ENCODE measurements at regions not wholly inside any gene's neighbourhood (a gene's known extent, or its start where the extent isn't known, plus 50 kb on each side); places are given as distances from the start of the nearest gene placed in this dataset.
A peak's percentile ranks its signal among the peaks of the same experiment; 100 is the strongest.

- no peaks in the 10 kb centered on the region for H3K9me3 Mint-ChIP-seq
- DNase-seq: no peak
- peaks cover 3% of the 10 kb centered on the region for H3K27me3 Mint-ChIP-seq (ENCODE audit: low read depth)
- ATAC-seq: no peak
- H3K36me3 Mint-ChIP-seq (ENCODE audit: insufficient read depth): no peaks in the 10 kb centered on the region
- peaks cover 11% of the 10 kb centered on the region for H3K4me1 Mint-ChIP-seq (ENCODE audit: low read depth)
- no peak overlapping the region for H3K4me3 Mint-ChIP-seq
Observed at GRCh38 chr6:142669471-142670351, 275.3 kb downstream of the HIVEP2 start.

DNA sequence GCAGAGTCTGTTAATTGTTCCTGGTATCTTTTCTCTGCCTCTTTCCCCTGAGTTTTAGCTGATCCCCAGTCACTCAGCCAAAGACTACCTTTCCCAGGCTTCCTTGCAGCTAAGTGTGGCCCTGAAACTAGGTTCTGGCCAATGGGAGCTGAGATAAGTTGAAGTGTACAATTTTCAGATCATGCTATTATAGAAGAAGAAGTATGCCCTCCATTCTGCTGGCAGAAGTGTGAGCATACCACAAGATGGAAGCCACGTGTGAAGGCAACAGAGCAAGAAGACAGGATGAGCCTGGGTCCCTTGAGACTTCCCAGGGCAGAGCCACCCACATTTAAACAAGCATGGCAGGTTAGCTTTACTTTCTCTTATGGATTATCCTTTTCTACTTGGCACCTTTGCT is 273.2 kb downstream of the HIVEP2 start:
- peaks cover 7% of the 10 kb centered on the region for H3K4me1 Mint-ChIP-seq (ENCODE audit: low read depth)
- H3K9me3 Mint-ChIP-seq: no peaks in the 10 kb centered on the region
- DNase-seq: no peak
- peaks cover 8% of the 10 kb centered on the region for H3K27me3 Mint-ChIP-seq (ENCODE audit: low read depth)
- no peak for ATAC-seq
- no peak overlapping the region for H3K4me3 Mint-ChIP-seq
- H3K36me3 Mint-ChIP-seq (ENCODE audit: insufficient read depth): no peaks in the 10 kb centered on the region

DNA sequence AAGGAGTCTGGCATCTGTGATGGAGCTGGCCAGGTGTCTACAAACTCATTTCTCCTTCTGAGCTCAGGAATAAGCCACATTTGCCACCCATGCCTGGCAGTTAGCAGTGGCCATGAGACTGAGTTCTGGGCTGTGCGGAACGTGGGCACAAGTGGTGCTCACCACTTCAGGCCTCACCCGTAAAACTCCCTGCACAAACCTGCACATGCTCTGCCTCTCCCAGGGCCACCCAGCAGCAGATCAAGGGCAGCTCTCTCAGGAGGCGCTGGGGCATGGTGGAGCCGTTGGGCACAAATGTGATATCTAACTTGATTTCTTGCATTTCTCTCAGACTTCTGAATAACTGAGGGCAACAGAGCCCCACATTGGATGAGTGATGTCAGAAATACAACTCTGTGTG is 269.5 kb downstream of the HIVEP2 start:
- Mint-ChIP-seq H3K36me3 (ENCODE audit: insufficient read depth) (no peaks in the 10 kb centered on the region), H3K4me1 (ENCODE audit: low read depth) (peaks cover 8% of the 10 kb centered on the region), H3K27me3 (ENCODE audit: low read depth) (peaks cover 11% of the 10 kb centered on the region), H3K9me3 (no peaks in the 10 kb centered on the region), H3K4me3 (no peak overlapping the region)
- no peak for ATAC-seq
- DNase-seq: no peak

DNA sequence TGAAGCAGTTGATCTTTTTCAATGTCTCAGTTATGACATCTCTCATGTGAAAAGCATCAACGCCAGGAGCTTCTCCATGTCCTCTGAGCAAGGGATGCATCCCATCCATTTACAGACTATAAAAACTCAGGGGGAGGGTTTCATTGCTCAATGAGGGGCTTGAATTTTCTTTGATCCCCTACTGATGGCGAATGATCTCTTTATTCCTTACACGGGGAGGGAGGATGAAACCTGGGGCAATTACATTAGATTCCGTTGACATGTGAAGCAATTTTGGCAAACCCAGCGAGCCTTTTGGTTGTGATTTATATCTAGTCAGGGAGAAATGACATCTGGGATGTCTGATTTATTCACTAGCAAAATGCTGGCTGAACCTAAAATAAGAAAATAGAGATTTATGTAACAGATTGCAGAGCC is 268.9 kb downstream of the HIVEP2 start:
- ATAC-seq: no peak
- peaks cover 10% of the 10 kb centered on the region for H3K4me1 Mint-ChIP-seq (ENCODE audit: low read depth)
- peaks cover 11% of the 10 kb centered on the region for H3K27me3 Mint-ChIP-seq (ENCODE audit: low read depth)
- H3K9me3 Mint-ChIP-seq: no peaks in the 10 kb centered on the region
- no peak for DNase-seq
- no peaks in the 10 kb centered on the region for H3K36me3 Mint-ChIP-seq (ENCODE audit: insufficient read depth)
- H3K4me3 Mint-ChIP-seq: no peak overlapping the region

DNA sequence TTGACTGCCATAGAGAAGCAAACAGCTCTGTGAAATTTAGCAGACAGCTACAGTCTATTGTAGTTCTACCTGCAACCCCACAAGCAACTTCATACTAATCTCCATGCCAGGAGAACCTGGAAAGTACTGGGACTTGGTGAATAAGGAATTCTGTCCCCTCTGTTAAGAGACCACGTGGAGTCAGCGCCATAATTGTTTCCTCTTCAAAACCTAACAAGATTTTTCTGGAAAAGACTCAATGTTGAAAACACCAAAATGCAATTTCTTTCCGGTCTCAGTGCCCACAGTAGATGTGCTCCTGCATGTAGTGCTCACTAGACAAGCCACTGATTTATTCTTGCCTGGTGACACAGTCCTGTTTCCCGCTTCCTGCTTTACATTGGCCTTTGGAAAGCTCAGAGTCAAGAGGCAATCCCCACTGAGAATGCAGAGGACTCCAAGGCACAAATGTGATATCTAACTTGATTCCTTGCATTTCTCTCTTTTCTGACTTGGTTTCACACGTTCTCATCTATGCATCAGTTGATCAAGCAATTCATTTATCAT is 268.3 kb downstream of the HIVEP2 start:
- no peak for ATAC-seq
- Mint-ChIP-seq H3K36me3 (ENCODE audit: insufficient read depth) (no peaks in the 10 kb centered on the region), H3K9me3 (no peaks in the 10 kb centered on the region), H3K27me3 (ENCODE audit: low read depth) (peaks cover 13% of the 10 kb centered on the region), H3K4me3 (no peak overlapping the region), H3K4me1 (ENCODE audit: low read depth) (peaks cover 12% of the 10 kb centered on the region)
- no peak for DNase-seq

GRCh38 chr6:142679907-142680700 is 264.9 kb downstream of the HIVEP2 start:
- Mint-ChIP-seq H3K36me3 (ENCODE audit: insufficient read depth) (peaks cover 1% of the 10 kb centered on the region), H3K4me3 (no peak overlapping the region), H3K27me3 (ENCODE audit: low read depth) (peaks cover 10% of the 10 kb centered on the region), H3K9me3 (no peaks in the 10 kb centered on the region), H3K4me1 (ENCODE audit: low read depth) (peaks cover 10% of the 10 kb centered on the region)
- peak; percentile 88 to 89 for ATAC-seq
- DNase-seq: peak; percentile 31

- H3K4me1 Mint-ChIP-seq (ENCODE audit: low read depth): peaks cover 14% of the 10 kb centered on the region
- DNase-seq (no peak), ATAC-seq (no peak)
- H3K27me3 Mint-ChIP-seq (ENCODE audit: low read depth): peaks cover 6% of the 10 kb centered on the region
- H3K4me3 Mint-ChIP-seq: no peak overlapping the region
- no peaks in the 10 kb centered on the region for H3K9me3 Mint-ChIP-seq
- peaks cover 1% of the 10 kb centered on the region for H3K36me3 Mint-ChIP-seq (ENCODE audit: insufficient read depth)
Observed at GRCh38 chr6:142681099-142681498, 263.9 kb downstream of the HIVEP2 start.

DNA sequence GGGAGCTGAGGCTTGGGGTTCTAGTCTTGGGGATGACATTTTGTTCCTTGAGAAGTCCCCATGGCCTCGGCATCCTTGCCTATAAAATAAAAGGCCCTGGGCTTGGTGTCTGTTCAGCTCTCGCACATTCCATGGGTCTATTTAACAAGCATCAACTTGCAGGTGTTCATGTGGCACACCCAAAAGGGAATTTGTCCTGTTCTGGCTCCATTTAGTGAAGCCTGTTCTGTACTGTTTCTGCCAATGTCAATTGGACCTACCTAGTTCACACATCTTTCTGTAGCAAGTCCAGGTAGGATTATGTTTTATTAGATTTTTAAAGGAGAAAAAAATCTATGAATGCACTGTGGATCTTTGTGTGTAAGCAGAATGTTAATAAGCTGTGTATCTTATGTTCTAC is 262.0 kb downstream of the HIVEP2 start:
- peaks cover 2% of the 10 kb centered on the region for H3K27me3 Mint-ChIP-seq (ENCODE audit: low read depth)
- H3K36me3 Mint-ChIP-seq (ENCODE audit: insufficient read depth): peaks cover 1% of the 10 kb centered on the region
- H3K9me3 Mint-ChIP-seq: no peaks in the 10 kb centered on the region
- no peak overlapping the region for H3K4me3 Mint-ChIP-seq
- ATAC-seq (no peak), DNase-seq (no peak)
- H3K4me1 Mint-ChIP-seq (ENCODE audit: low read depth): peaks cover 19% of the 10 kb centered on the region

- Mint-ChIP-seq H3K4me1 (ENCODE audit: low read depth) (peaks cover 19% of the 10 kb centered on the region), H3K36me3 (ENCODE audit: insufficient read depth) (peaks cover 1% of the 10 kb centered on the region), H3K9me3 (no peaks in the 10 kb centered on the region), H3K4me3 (no peak overlapping the region), H3K27me3 (ENCODE audit: low read depth) (peaks cover 2% of the 10 kb centered on the region)
- ATAC-seq: no peak
- DNase-seq: no peak
Observed at GRCh38 chr6:142683714-142684141, 261.2 kb downstream of the HIVEP2 start.

DNA sequence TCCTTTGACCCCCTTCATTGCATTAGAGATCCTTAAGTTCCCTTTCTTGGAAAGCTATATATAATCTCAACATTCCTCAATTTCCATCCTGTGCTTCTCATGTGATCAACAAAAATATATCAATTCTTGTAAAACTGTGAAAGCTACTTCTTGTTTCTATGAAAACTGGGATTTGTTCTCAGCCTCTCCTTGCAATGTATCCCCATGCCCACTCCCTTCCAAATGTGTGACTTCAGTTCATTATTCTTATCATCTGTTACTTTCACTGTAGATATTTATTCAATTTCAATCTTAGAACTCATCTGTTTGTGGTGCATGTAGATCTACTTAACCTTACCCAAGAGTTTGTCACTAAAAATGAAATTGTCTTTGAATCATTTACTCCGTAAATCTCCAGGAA is 260.6 kb downstream of the HIVEP2 start:
- H3K36me3 Mint-ChIP-seq (ENCODE audit: insufficient read depth): peaks cover 1% of the 10 kb centered on the region
- peaks cover 2% of the 10 kb centered on the region for H3K27me3 Mint-ChIP-seq (ENCODE audit: low read depth)
- H3K9me3 Mint-ChIP-seq: no peaks in the 10 kb centered on the region
- ATAC-seq (no peak), DNase-seq (no peak)
- H3K4me1 Mint-ChIP-seq (ENCODE audit: low read depth): peaks cover 19% of the 10 kb centered on the region
- H3K4me3 Mint-ChIP-seq: no peak overlapping the region

DNA sequence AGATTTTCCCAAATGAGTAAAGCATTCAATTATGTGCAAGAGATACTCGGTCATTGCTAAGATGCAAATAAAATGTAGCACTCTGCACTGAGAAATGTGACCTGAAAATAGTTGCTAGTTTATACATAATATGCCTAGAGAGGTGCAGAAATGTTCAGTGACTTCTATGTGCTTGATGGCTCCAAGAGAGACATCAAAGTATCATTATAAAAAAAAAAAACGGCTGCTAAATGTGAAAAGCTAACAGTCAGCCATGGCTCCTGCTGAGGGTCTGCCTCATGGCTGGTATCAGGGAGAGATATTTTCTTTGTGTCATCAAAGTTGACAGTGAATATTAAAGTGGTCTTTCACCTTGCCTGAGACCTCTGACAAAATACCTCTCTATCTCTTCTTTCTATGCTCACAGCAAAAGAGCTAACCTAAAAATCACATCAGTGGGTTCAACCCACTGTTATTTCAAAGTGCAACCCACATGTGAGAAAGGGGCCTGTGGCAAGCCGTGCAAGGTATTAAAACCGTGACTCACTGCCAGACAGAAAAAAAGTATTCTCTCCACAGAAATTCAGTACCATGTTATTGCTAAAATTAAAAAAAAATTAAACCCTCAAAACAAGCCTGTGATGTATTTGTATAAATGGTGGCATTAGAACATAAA is 259.0 kb downstream of the HIVEP2 start:
- DNase-seq: no peak
- Mint-ChIP-seq H3K36me3 (ENCODE audit: insufficient read depth) (peaks cover 1% of the 10 kb centered on the region), H3K4me1 (ENCODE audit: low read depth) (peaks cover 11% of the 10 kb centered on the region), H3K4me3 (no peak overlapping the region), H3K27me3 (ENCODE audit: low read depth) (peaks cover 2% of the 10 kb centered on the region), H3K9me3 (no peaks in the 10 kb centered on the region)
- peak; percentile 85 to 88 for ATAC-seq

- Mint-ChIP-seq H3K36me3 (ENCODE audit: insufficient read depth) (peaks cover 1% of the 10 kb centered on the region), H3K9me3 (no peaks in the 10 kb centered on the region), H3K27me3 (ENCODE audit: low read depth) (peaks cover 2% of the 10 kb centered on the region), H3K4me1 (ENCODE audit: low read depth) (peaks cover 9% of the 10 kb centered on the region), H3K4me3 (no peak overlapping the region)
- DNase-seq: no peak
- peak in 1 of 2 donors; percentile 32 for ATAC-seq
Observed at GRCh38 chr6:142686507-142686887, 258.5 kb downstream of the HIVEP2 start.

- peak; percentile 67 for DNase-seq
- peak; percentile 72 to 86 for ATAC-seq
- Mint-ChIP-seq H3K4me1 (ENCODE audit: low read depth) (peaks cover 15% of the 10 kb centered on the region), H3K9me3 (no peaks in the 10 kb centered on the region), H3K4me3 (no peak overlapping the region), H3K27me3 (ENCODE audit: low read depth) (no peaks in the 10 kb centered on the region), H3K36me3 (ENCODE audit: insufficient read depth) (no peaks in the 10 kb centered on the region)
Observed at GRCh38 chr6:142692942-142693341, 252.0 kb downstream of the HIVEP2 start.

DNA sequence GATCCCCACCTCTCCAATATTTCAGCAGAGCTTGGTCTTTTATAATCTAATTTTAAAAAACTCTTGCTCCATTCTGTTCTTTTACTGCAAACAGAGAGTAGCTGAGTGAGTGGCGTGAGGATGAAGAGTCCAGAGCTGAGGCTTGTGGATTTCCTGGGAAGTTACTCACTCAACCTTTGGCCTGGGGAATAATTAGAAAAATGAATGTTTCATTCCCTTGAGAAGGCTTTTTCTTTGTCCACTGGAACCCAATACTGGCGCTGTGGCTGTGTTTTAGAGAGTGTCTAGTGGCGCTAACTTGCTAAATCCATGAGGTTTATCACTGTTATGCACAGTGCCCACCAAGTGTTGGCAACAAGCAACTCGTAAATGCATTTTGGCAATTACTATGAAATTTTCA is 251.5 kb downstream of the HIVEP2 start:
- H3K36me3 Mint-ChIP-seq (ENCODE audit: insufficient read depth): no peaks in the 10 kb centered on the region
- no peak for ATAC-seq
- no peak overlapping the region for H3K4me3 Mint-ChIP-seq
- no peak for DNase-seq
- no peaks in the 10 kb centered on the region for H3K27me3 Mint-ChIP-seq (ENCODE audit: low read depth)
- H3K4me1 Mint-ChIP-seq (ENCODE audit: low read depth): peaks cover 15% of the 10 kb centered on the region
- H3K9me3 Mint-ChIP-seq: no peaks in the 10 kb centered on the region
